CD4-positive, alpha-beta T cell (primary cell): ENCODE measurements at regions not wholly inside any gene's neighbourhood (a gene's known extent, or its start where the extent isn't known, plus 50 kb on each side); places are given as distances from the start of the nearest gene placed in this dataset.

Experiments
- ATAC-seq: fragments of 200-7000 bp; cut with Tn5 transposase; one replicate; pipeline ENCODE4 v1.10.0; 2022; ENCODE audit warnings: mild to moderate bottlenecking; ENCODE audit not compliant: poor library complexity
- CTCF ChIA-PET: fragments of 350-600 bp; sonication (Branson Sonifier 250); formaldehyde crosslinking; loops from one replicate; lab custom pipeline; 2021; ENCODE audit warnings: antibody characterized with exemption, inconsistent platforms; lab: Charles Lee
- POLR2A ChIA-PET: fragments of 350-600 bp; sonication (Branson Sonifier 250); formaldehyde crosslinking; loops from one replicate; lab custom pipeline; 2021; ENCODE audit warnings: antibody characterized with exemption, inconsistent platforms; lab: Charles Lee
- DNase-seq, 14 experiments: peaks; one replicate each; pipeline ENCODE4 v3.0.0-alpha.2; 2013 to 2020; ENCODE audit warnings: mixed read lengths in 2 of 14
- H3K27ac ChIP-seq, 2 donors: one replicate each; pipeline versions ENCODE4 v1.5.1 to v1.7.0; 2013; ENCODE audit warnings: low read length in 2 of 2, low read depth in 1 of 2, mild to moderate bottlenecking in 1 of 2
- H3K27me3 ChIP-seq, 2 experiments: 1 replicate in 1 of 2; 2 replicates in 1 of 2; pipeline versions ENCODE4 v1.6.1 to v1.7.0; 2013; ENCODE audit warnings: low read length in 2 of 2, control low read depth in 1 of 2, mild to moderate bottlenecking in 1 of 2, moderate library complexity in 1 of 2; ENCODE audit not compliant: insufficient read depth in 2 of 2, control insufficient read depth in 1 of 2
- H3K36me3 ChIP-seq: one replicate; pipeline ENCODE4 v1.6.1; 2013; ENCODE audit warnings: low read length, control low read depth; ENCODE audit not compliant: insufficient read depth
- H3K4me1 ChIP-seq: one replicate; pipeline ENCODE4 v1.6.1; 2013; ENCODE audit warnings: low read length, control low read depth; ENCODE audit not compliant: insufficient read depth
- H3K4me3 ChIP-seq: one replicate; pipeline ENCODE4 v1.5.1; 2013; ENCODE audit warnings: mild to moderate bottlenecking, low read length, moderate library complexity
- H3K9me3 ChIP-seq, 2 experiments: 1 replicate in 1 of 2; 2 replicates in 1 of 2; pipeline versions ENCODE4 v1.6.1 to v1.7.0; 2013; ENCODE audit warnings: low read length in 2 of 2, mild to moderate bottlenecking in 2 of 2, control low read depth in 1 of 2, moderate library complexity in 1 of 2; ENCODE audit not compliant: control insufficient read depth in 1 of 2, insufficient read depth in 1 of 2
- H3K27ac Mint-ChIP-seq: one replicate; pipeline ENCODE4 v1.8.0; 2020; ENCODE audit warnings: mixed read lengths
- H3K27me3 Mint-ChIP-seq: one replicate; pipeline ENCODE4 v1.8.0; 2021; ENCODE audit warnings: mixed read lengths
- H3K36me3 Mint-ChIP-seq: one replicate; pipeline ENCODE4 v1.8.0; 2021; ENCODE audit warnings: low read depth, mixed read lengths
- H3K4me1 Mint-ChIP-seq: one replicate; pipeline ENCODE4 v1.8.0; 2021; ENCODE audit warnings: low read depth, mixed read lengths
- H3K4me3 Mint-ChIP-seq: one replicate; pipeline ENCODE4 v1.8.0; 2020; ENCODE audit warnings: mild to moderate bottlenecking, mixed read lengths
- H3K9me3 Mint-ChIP-seq: one replicate; pipeline ENCODE4 v1.8.0; 2020; ENCODE audit warnings: mixed read lengths
- intact Hi-C, 2 experiments: fragments of 100-400 bp; cut with DNase I in 1 of 2; cut with micrococcal nuclease in 1 of 2; formaldehyde crosslinking; loops; one replicate each; pipeline versions ENCODE4 v1.15.1 to v1.9.0; 2023 to 2025; cut with DNase I, micrococcal nuclease
- TF ChIP-seq, protein P1 (sequence below): fragments of 200-600 bp; IDR thresholded peaks from one replicate; pipeline ENCODE4 v1.8.0; 2022; ENCODE audit warnings: antibody characterized with exemption, mild to moderate bottlenecking

DNA sequence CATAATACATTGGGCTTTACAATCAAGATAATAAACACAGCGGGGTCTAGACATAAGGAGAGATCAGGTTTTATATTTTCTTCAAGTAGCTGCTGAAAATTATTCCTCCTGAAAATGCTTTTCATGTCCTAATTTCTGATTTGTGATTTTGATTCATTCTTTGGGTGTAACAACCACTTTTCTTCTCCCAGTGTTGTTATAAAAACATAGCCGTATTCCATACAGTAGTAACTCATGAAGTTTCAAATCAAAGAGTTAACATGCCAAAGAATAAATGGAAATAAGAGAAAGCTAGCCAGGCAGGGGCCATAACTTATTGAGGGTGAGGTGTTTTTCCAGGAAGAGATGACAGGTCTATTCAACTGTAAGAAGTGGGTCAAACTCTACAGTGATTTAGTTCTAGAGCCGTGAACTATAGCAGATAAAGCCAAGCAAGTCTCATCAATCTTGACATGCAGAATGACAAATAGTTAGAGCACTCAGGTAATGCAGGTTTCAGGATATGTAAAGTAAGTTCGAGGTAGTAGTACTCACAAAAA lies 934.4 kb upstream of the SLITRK1 start:
- DNase-seq (no peak), ATAC-seq (no peak)
- Mint-ChIP-seq H3K4me1 (no peaks in the 10 kb centered on the region), H3K27ac (no peak overlapping the region), H3K36me3 (no peaks in the 10 kb centered on the region), H3K9me3 (peaks cover 2% of the 10 kb centered on the region), H3K4me3 (no peak overlapping the region), H3K27me3 (no peaks in the 10 kb centered on the region)
- Histone ChIP-seq H3K4me1 (no peaks in the 10 kb centered on the region), H3K4me3 (no peak overlapping the region), H3K27ac (no peak overlapping the region), H3K27me3 (no peaks in the 10 kb centered on the region), H3K9me3 (no peaks in the 10 kb centered on the region), H3K36me3 (no peaks in the 10 kb centered on the region)
- intact Hi-C loops = no loop called here
- TF ChIP-seq, protein P1, sequence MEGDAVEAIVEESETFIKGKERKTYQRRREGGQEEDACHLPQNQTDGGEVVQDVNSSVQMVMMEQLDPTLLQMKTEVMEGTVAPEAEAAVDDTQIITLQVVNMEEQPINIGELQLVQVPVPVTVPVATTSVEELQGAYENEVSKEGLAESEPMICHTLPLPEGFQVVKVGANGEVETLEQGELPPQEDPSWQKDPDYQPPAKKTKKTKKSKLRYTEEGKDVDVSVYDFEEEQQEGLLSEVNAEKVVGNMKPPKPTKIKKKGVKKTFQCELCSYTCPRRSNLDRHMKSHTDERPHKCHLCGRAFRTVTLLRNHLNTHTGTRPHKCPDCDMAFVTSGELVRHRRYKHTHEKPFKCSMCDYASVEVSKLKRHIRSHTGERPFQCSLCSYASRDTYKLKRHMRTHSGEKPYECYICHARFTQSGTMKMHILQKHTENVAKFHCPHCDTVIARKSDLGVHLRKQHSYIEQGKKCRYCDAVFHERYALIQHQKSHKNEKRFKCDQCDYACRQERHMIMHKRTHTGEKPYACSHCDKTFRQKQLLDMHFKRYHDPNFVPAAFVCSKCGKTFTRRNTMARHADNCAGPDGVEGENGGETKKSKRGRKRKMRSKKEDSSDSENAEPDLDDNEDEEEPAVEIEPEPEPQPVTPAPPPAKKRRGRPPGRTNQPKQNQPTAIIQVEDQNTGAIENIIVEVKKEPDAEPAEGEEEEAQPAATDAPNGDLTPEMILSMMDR = no peak
- POLR2A ChIA-PET = no interaction called here
- CTCF ChIA-PET = interaction anchor here (0.6 kb wide), 1 partner anchor 683 kb away, joined by 3 read pairs; no protein-coding TSS in a partner anchor

DNA sequence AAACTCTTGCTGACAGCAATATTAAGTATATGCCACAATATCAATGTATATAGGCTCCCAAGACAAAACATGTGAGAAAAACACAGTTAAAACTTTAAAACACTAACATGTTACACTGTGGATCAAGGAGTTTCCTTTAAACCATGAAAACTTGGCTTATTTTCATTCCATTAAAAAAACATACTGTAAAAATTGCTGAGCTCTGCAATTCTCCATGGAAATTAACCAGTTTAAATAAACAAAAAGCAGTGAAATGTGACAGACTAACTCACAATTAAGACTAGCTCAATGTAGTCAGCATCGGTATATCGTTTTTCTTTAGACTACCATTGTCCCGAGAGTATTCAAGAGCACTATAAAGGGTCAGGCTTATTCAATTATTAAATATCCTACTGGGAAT lies 930.5 kb upstream of the SLITRK1 start:
- no peaks in the 10 kb centered on the region for H3K4me1 ChIP-seq
- Mint-ChIP-seq H3K4me3 (no peak overlapping the region), H3K4me1 (no peaks in the 10 kb centered on the region), H3K9me3 (peaks cover 2% of the 10 kb centered on the region), H3K27ac (no peak overlapping the region), H3K36me3 (no peaks in the 10 kb centered on the region), H3K27me3 (no peaks in the 10 kb centered on the region)
- DNase-seq = no peak
- H3K27me3 ChIP-seq = no peaks in the 10 kb centered on the region
- intact Hi-C loops = no loop called here
- TF ChIP-seq, protein P1 = no peak
- POLR2A ChIA-PET = no interaction called here
- no peak overlapping the region for H3K4me3 ChIP-seq
- CTCF ChIA-PET = no interaction called here
- H3K36me3 ChIP-seq = no peaks in the 10 kb centered on the region
- H3K27ac ChIP-seq = no peak overlapping the region
- H3K9me3 ChIP-seq = no peaks in the 10 kb centered on the region
- no peak for ATAC-seq

DNA sequence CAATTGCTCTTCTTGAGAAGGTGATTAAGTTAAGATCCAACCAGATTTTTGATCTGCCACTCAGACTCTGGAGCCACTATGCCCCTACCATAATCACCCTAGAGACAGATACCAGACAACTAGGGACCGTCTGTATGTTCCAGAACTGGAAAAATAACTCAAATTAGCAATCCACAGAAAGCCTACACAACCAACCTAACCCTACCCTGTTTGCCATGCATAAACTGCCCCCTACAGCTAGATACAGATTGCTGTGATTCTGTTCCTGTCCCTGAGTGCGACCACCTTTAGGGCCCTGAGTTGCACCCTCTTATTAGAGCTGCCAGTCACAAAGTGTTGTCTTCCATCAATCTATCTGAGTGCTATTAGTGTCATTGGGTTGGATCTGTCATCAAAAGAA lies 929.8 kb upstream of the SLITRK1 start:
- no peak overlapping the region for H3K4me3 Mint-ChIP-seq
- DNase-seq = no peak
- no peaks in the 10 kb centered on the region for H3K36me3 Mint-ChIP-seq
- H3K9me3 Mint-ChIP-seq = peaks cover 1% of the 10 kb centered on the region
- CTCF ChIA-PET = no interaction called here
- H3K4me3 ChIP-seq = no peak overlapping the region
- TF ChIP-seq, protein P1 = no peak
- no peaks in the 10 kb centered on the region for H3K4me1 ChIP-seq
- no peak for ATAC-seq
- no peak overlapping the region for H3K27ac Mint-ChIP-seq
- POLR2A ChIA-PET = no interaction called here
- intact Hi-C loops = no loop called here
- no peaks in the 10 kb centered on the region for H3K27me3 Mint-ChIP-seq
- H3K9me3 ChIP-seq = no peaks in the 10 kb centered on the region
- no peak overlapping the region for H3K27ac ChIP-seq
- H3K4me1 Mint-ChIP-seq = no peaks in the 10 kb centered on the region
- no peaks in the 10 kb centered on the region for H3K27me3 ChIP-seq
- no peaks in the 10 kb centered on the region for H3K36me3 ChIP-seq
